ENCODE measurements at regions not wholly inside any gene's neighbourhood (a gene's known extent, or its start where the extent isn't known, plus 50 kb on each side); places are given as distances from the start of the nearest gene placed in this dataset.

DNA sequence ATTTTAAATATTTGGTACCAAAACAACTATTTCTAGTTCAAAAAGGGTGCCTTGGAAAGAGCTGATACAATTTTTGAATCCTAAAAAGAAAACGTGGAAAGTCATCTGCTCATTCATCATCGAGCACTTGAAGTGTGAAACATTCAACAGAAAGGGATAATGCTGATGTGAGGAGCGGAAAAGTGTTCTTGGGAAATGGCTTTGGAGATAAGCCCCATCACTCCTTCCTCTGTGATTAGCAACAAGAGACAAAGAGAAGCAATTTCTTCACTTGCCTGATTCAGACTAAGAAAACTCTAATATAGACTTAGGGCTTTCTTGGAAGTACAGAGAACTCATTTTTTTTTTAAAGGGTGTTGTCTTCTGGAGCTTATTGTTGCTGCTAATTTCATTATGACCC, 74.9 kb downstream of the C9orf152 start:
- TF ChIP-seq, protein P1, sequence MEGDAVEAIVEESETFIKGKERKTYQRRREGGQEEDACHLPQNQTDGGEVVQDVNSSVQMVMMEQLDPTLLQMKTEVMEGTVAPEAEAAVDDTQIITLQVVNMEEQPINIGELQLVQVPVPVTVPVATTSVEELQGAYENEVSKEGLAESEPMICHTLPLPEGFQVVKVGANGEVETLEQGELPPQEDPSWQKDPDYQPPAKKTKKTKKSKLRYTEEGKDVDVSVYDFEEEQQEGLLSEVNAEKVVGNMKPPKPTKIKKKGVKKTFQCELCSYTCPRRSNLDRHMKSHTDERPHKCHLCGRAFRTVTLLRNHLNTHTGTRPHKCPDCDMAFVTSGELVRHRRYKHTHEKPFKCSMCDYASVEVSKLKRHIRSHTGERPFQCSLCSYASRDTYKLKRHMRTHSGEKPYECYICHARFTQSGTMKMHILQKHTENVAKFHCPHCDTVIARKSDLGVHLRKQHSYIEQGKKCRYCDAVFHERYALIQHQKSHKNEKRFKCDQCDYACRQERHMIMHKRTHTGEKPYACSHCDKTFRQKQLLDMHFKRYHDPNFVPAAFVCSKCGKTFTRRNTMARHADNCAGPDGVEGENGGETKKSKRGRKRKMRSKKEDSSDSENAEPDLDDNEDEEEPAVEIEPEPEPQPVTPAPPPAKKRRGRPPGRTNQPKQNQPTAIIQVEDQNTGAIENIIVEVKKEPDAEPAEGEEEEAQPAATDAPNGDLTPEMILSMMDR (IDR thresholded peaks at IDR 0.05; ENCODE audit: low read length) = no peak
- TF ChIP-seq EZH2 (IDR thresholded peaks at IDR 0.05; ENCODE audit: borderline replicate concordance, low read length) = no peak
